NOMO-1 (cell line): ENCODE measurements at regions not wholly inside any gene's neighbourhood (a gene's known extent, or its start where the extent isn't known, plus 50 kb on each side); places are given as distances from the start of the nearest gene placed in this dataset.
"Not testable (repeated sequence)": the region's sequence is repeated elsewhere in the genome, so short reads cannot be mapped to it uniquely, and the experiment has no call there.

ENCODE experiments used
- DNase-seq, 2 experiments: peaks; one replicate each; lab custom pipeline; 2025; ENCODE audit not compliant: unreplicated experiment in 2 of 2; lab: John Stamatoyannopoulos, UW

- not testable (repeated sequence) for DNase-seq
These were observed 192.8 kb upstream of the MGAT5 start for GRCh38 chr2:134061066-134061465.

- not testable (repeated sequence) for DNase-seq
These were observed 191.6 kb upstream of the MGAT5 start for GRCh38 chr2:134062235-134062634.

GRCh38 chr2:134063916-134064315 is 190.0 kb upstream of the MGAT5 start:
- DNase-seq = not testable (repeated sequence)

GRCh38 chr2:134070281-134070741 is 183.6 kb upstream of the MGAT5 start:
- no peak for DNase-seq

- no peak for DNase-seq
These were observed 181.5 kb upstream of the MGAT5 start for GRCh38 chr2:134072341-134072740.

DNA sequence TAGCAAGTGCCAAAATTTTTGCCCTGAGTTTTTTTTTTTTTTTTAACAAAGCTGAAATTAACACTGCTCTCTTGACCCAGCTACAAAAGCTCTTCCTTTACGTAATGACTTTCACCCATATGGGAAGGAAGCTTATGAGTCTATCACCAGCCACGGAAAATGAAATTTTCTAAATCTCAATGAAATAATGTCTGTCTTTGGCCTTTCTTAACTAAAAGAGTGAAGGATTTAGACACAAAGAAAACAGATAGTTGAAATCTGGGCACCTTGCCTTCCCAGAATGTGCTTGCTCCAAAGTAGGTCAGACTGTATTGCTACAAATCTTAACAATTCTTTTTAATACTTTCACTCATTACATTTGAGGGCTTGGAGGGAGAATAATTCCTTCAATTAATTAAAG is 180.8 kb upstream of the MGAT5 start:
- no peak for DNase-seq

- no peak for DNase-seq
These were observed 179.3 kb upstream of the MGAT5 start for GRCh38 chr2:134074619-134075018.

- no peak for DNase-seq
These were observed 178.7 kb upstream of the MGAT5 start for GRCh38 chr2:134075204-134075603.

DNA sequence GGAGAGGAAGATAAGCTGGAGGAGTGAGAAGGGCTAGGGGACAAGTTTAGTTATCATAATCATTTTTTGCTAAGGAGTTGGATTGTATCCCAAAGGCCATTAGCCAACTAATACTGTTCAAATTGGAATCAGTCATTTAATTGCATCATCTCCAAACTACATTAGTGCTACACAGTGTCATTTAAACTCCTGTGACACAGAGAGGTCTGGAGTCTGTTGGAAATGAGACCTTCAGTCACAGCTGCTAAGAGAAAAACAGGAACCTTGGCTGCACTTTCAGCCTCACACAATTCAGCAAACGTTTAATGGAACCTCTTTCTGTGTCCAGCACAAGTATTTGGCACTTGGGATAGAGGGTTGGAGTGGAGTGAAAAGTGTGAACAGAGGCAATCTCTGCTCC is 175.5 kb upstream of the MGAT5 start:
- DNase-seq = no peak

DNA sequence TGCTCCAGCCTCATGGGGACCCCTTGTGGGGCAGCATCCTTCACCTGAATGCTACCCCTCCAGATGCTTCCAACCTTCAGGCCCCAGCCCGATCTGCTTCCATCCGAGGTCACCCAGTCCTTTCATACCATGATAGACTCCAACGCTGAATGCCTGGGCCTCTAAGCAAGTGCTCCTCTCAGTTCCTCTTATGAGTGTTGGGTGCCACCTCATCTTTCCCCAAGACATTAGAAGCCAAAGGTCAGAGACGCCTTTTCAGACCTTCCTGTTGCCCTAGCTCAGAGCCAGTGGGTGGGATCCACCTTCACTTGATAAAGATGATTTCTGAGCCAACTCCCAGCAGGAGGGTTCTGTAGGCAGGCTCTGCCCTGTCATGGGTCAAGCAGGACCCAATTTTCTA is 174.5 kb upstream of the MGAT5 start:
- DNase-seq = no peak

DNA sequence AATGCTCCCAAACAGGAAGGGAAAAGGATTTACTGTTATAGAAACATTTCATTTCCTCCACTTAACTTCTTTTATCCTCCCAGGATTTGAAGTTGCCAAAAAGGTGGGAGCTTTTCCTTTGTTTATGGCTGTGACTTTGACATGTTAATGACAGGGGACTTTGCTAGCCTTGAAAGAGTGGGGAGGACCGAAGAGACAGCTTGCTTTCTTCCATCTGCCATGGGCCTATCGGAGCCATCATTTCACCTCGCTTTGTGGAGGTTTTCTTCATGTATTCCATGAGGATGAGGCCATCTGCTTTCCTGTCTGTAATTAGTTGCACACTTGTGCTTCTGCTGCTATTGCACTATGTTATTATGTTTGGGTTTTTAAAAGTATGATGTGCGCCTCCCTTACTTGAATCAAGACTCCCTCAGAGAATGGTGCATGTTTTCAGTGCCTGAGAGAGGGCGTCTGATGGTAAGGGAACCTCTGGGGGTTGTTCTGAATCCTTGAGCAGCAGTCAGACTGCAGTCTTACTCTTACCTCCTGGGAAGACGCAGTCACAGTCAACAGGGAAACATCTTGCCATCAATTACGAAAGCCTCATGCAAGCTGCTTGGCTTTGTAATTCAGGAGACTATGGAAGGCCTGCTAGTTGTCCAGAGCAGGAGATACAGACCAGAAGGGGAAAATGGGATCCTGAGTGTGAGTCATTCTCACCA is 173.3 kb upstream of the MGAT5 start:
- DNase-seq = no peak

DNA sequence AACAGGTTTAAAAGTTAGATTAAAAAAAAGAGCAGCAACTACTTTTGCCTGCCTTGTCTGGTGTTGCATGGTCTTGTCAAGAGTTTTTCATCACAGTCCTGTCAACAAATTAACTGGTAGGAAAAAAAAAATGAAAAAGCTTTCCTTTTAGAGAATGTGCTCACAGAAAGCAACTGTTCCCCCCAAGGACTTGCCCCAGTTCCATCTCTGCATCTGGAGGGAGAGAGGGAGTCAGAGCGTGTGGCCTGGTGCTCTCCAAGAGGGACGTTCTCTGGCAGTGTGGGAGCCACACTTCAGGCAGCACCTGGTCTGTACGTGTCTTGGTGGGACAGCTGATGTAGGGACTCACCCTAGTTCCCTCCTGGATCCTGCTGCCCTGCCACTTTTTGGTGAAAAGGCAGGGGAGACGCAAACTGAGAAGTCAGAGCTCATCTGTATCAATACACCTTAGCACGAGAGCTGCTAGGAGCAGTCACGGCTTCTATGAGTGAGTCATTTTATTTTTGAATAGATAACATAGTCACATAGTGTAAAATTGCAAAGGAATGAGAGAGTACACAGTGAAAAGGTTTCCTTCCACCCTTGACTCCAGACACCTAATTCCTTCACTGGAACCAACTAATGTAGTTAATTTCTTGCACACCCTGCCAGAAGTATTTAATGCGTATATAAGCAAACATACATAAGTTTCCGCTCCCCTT is 172.5 kb upstream of the MGAT5 start:
- DNase-seq = no peak

DNA sequence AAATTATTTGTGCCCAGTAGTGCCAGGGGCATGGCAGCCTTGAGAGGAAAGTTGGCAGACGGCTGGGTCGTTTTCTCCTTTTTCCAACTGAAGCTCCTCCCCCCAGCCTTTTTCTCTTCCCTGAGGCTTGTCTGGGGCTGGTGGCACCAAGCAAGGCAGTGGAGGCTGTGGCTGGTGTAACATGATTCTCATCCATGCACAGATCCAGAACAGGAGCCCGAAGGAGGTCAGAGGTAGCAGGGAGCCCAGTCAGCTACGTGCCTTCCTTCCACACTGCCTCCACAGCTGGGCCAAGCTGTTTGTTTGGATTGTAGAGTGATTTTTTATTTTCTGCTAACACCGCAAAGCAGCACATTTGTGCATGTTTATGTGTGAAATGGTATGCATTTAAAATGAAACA is 170.3 kb upstream of the MGAT5 start:
- DNase-seq = no peak

DNA sequence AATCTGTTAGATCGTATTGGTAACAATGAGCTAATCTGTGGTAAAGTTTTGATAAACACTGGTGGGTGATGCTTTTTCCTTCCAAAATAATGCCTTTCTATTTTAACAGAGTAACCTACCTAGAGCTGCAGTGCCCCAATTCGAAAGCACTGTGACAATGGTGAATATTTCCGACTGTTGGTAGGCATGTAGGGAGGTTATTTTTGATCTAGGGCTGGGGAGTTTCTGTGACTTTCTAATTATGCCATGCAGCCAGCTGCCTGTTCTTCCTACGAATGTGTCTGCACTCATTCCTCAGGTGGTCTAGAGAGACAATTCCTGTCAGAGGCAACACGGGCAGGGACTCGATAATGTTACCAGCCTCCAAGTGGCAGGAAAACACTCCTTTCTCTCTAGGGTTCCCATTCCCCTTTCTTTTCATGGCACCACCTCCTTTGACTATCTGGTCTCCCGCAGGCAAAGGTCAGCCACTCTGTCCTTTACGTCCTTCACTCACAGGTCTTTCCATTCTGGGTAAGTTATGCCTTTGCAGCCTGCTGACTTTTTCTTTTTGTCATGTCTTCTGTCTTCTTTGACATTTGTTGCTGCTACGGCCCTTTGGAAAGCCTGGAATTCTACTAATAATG is 167.2 kb upstream of the MGAT5 start:
- DNase-seq = no peak

DNA sequence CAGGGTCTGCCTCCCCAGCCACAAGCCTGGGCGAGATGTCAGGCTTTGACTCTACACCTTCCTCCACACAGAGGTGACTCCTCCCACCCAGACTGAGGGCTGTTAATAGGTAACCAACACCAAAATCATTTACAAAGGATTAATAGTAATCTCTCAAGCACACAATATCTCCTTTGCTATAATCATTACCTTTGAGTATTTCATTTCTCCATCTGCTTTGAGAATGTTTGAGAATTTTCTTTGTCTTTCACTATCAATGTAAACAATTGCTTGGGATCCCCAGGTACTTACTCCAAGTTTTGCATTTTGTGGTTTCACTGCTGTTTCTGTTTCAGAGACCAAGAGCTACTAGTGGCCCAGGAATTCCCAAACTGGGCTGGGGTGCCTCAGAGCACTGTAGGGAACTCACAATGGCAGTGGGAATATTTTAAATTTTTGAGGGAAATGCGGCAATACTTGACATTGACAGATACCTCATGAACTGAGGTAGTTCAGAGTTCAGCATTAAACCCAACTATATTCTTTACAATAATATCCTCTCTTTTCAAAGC is 166.4 kb upstream of the MGAT5 start:
- no peak for DNase-seq

GRCh38 chr2:134089454-134089853 is 164.4 kb upstream of the MGAT5 start:
- no peak for DNase-seq

DNA sequence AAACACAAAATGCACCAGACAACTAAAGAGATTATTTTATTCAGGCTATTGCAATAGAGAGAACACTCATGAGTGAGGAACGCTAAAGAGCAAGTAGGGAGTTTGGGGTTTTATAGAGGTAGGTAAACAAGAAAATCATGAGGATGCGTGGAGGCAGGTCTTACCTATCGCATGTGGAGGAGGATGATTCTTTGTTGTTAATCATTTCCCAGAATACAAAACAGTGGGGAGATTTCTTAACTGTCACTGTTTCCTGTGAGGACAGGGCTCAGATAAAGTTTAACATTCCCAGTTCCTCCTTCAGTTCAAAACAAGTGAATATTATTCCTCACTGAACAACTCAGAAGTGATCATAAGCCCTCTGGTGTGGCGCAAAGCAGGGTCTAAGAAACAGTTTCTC is 156.1 kb upstream of the MGAT5 start:
- DNase-seq = no peak

- no peak for DNase-seq
These were observed 155.6 kb upstream of the MGAT5 start for GRCh38 chr2:134098321-134098720.

DNA sequence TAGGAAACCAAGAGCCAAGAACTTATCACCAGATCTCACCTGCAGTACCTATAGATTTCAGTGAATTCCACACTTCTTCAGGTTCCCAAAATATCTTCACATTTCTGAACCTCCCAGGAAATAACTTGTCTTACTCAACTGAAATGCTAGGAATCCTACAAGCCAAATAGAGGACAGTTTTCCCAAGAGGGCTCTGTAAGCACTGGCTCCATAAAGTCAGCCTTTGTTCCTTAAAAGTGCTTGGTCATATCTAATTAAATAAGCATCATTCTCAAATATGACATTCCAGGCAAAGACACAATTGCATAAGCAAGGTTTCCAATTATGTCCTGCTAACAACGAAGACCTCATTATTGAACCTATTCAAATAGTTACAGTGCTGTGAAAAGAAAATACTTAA is 154.6 kb upstream of the MGAT5 start:
- no peak for DNase-seq

DNA sequence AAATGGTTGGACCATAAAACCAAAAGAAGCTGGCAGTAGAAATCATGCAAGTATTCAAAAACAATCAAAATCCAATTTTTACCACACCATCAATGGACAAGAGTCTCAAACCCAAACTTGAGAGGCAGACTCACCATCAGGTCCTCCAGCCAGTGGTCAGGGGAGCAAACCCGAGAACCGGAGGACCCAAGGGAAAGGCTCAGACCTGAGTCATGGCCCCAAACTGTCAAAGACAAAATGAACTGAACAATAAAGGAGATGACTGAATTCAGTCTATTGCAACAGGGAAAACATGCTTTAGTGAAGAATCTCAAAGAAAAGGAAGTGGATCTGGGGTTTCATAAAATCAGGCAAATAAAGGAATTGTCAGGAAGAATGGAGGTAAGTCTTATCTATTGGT is 150.7 kb upstream of the MGAT5 start:
- no peak for DNase-seq

DNA sequence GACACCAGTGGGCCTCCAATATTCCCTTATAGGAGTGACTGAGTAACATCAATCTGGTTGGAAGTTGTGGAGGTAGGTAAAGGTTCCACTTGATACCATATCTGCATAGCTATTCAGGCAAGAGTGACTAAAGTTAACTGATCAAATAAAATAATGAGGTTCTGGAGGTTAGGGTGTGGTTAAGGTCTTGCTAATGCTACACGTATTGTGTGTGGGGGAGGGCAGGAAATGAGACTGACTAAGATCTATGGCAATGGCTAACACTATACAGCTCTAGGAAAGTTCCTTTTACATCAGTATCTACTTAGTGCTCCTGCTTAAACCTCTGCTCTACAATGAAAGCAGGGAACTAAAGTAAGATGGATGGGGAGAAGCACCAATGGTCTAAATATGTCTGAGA is 149.1 kb upstream of the MGAT5 start:
- no peak for DNase-seq

DNA sequence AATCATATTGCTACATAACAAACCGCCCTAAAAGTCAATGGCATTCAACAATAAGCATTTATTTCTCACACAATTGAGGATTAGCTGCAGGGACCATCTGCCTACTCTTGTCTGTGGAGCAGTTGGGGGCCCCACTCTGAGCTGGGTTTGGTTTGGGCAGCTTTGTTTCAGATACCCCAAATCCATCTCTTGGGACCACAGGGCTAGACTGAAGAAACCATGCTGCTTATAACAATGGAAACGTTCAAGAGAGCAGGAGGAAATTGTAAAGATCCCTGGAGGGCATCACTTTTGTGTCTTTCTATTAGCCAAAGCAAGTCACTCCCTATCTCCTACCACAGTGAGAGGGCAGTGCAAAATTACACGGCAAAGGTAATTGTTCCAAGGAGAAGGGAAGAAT is 146.5 kb upstream of the MGAT5 start:
- DNase-seq = no peak
